ENCODE measurements at regions not wholly inside any gene's neighbourhood (a gene's known extent, or its start where the extent isn't known, plus 50 kb on each side); places are given as distances from the start of the nearest gene placed in this dataset.

DNA sequence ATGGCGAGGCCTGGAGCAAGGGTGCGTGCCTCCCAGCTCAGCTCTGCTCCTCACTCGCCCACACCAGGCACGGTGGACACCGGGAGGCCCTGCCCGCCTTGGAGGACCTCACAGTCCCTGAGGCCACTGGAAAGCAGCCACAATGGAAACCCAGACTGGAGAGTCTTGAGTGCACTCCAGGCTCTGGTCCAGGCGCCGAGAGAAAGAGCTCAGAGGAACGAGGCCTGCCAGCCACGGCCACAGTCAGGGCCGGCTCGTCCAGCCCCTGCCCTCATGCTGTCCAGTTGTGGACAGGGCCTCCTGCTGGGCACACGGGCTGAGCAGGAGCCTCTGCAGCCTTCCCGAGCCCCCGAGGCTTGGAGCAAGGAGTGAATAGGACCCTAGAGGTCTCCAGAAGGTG is 53.3 kb upstream of the GRPEL1 start:
- intact Hi-C loops (cut with micrococcal nuclease), result no loop called here
- H3K4me1 ChIP-seq (ENCODE audit: insufficient read depth, low read length), result peaks cover 10% of the 10 kb centered on the region
- no peak overlapping the region for H3K4me3 ChIP-seq (ENCODE audit: low read length)
- no peaks in the 10 kb centered on the region for H3F3A ChIP-seq (ENCODE audit: low read length, unreplicated experiment)
- H3K9ac ChIP-seq (ENCODE audit: low read length), result no peak overlapping the region
- ATAC-seq (no peak), DNase-seq (no peak)
- ChIA-PET POLR2A (ENCODE audit: unreplicated experiment) (no interaction called here), CTCF (no interaction called here)
- H3K9me3 ChIP-seq (ENCODE audit: low read length), result no peaks in the 10 kb centered on the region
- H4K20me1 ChIP-seq (ENCODE audit: low read length), result no peaks in the 10 kb centered on the region
- no peak overlapping the region for H3K4me2 ChIP-seq (ENCODE audit: low read length)
- no peaks in the 10 kb centered on the region for H3K36me3 ChIP-seq (ENCODE audit: low read depth, low read length)
- no peaks in the 10 kb centered on the region for H3K79me2 ChIP-seq (ENCODE audit: low read length)
- no peak for TF ChIP-seq EZH2phosphoT487 (IDR thresholded peaks at IDR 0.05; ENCODE audit: borderline replicate concordance, low read length)
- TF ChIP-seq, protein P1, sequence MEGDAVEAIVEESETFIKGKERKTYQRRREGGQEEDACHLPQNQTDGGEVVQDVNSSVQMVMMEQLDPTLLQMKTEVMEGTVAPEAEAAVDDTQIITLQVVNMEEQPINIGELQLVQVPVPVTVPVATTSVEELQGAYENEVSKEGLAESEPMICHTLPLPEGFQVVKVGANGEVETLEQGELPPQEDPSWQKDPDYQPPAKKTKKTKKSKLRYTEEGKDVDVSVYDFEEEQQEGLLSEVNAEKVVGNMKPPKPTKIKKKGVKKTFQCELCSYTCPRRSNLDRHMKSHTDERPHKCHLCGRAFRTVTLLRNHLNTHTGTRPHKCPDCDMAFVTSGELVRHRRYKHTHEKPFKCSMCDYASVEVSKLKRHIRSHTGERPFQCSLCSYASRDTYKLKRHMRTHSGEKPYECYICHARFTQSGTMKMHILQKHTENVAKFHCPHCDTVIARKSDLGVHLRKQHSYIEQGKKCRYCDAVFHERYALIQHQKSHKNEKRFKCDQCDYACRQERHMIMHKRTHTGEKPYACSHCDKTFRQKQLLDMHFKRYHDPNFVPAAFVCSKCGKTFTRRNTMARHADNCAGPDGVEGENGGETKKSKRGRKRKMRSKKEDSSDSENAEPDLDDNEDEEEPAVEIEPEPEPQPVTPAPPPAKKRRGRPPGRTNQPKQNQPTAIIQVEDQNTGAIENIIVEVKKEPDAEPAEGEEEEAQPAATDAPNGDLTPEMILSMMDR (conservative IDR thresholded peaks at IDR 0.05; ENCODE audit: low read depth, low read length), result no peak
- TF ChIP-seq EZH2 (IDR thresholded peaks at IDR 0.05; ENCODE audit: low read length, unreplicated experiment), result no peak
- BruUV-seq (replicated peaks), result no TSS peak
- no peaks in the 10 kb centered on the region for H3K9me2 ChIP-seq (replicated peaks; ENCODE audit: low read length)
- H3K27ac ChIP-seq (ENCODE audit: low read length), result no peak overlapping the region
- no peak overlapping the region for H2AFZ ChIP-seq (ENCODE audit: low read length)
- H3K27me3 ChIP-seq (ENCODE audit: low read length), result no peaks in the 10 kb centered on the region

DNA sequence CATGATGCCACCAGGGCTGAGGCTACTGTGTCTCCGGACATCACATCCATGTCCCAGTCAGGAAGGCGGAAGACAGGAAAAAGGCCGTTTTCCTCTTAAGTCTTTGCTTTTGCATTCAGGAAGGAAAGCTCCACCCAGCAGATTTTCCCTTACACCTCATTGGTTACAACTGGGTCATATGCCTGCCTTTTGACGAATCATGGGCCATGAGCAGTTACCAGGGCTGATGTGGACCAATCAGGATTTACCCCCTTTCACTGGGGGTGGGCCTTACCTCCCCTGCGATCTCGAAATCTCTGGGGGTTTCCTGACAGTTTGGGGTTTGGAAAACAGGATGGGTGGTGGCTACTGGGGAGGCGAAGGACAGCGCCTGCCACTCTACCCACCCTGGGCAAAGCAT is 52.5 kb upstream of the GRPEL1 start:
- no peaks in the 10 kb centered on the region for H4K20me1 ChIP-seq (ENCODE audit: low read length)
- no peaks in the 10 kb centered on the region for H3K27me3 ChIP-seq (ENCODE audit: low read length)
- no peaks in the 10 kb centered on the region for H3F3A ChIP-seq (ENCODE audit: low read length, unreplicated experiment)
- DNase-seq (peak; percentile 17), ATAC-seq (peak; percentile 33; the same call in 1 of the 2 replicates)
- no peaks in the 10 kb centered on the region for H3K9me2 ChIP-seq (replicated peaks; ENCODE audit: low read length)
- H3K79me2 ChIP-seq (ENCODE audit: low read length), result no peaks in the 10 kb centered on the region
- ChIA-PET CTCF (no interaction called here), POLR2A (ENCODE audit: unreplicated experiment) (no interaction called here)
- H3K4me1 ChIP-seq (ENCODE audit: insufficient read depth, low read length), result peaks cover 8% of the 10 kb centered on the region
- H2AFZ ChIP-seq (ENCODE audit: low read length), result no peak overlapping the region
- no peak overlapping the region for H3K4me2 ChIP-seq (ENCODE audit: low read length)
- H3K36me3 ChIP-seq (ENCODE audit: low read depth, low read length), result no peaks in the 10 kb centered on the region
- H3K4me3 ChIP-seq (ENCODE audit: low read length), result no peak overlapping the region
- intact Hi-C loops (cut with micrococcal nuclease), result no loop called here
- no peaks in the 10 kb centered on the region for H3K9me3 ChIP-seq (ENCODE audit: low read length)
- no peak overlapping the region for H3K27ac ChIP-seq (ENCODE audit: low read length)
- BruUV-seq (replicated peaks), result no TSS peak
- TF ChIP-seq EZH2 (IDR thresholded peaks at IDR 0.05; ENCODE audit: low read length, unreplicated experiment) (no peak), EZH2phosphoT487 (IDR thresholded peaks at IDR 0.05; ENCODE audit: borderline replicate concordance, low read length) (no peak)
- TF ChIP-seq, protein P1 (conservative IDR thresholded peaks at IDR 0.05; ENCODE audit: low read depth, low read length), result no peak
- no peak overlapping the region for H3K9ac ChIP-seq (ENCODE audit: low read length)

DNA sequence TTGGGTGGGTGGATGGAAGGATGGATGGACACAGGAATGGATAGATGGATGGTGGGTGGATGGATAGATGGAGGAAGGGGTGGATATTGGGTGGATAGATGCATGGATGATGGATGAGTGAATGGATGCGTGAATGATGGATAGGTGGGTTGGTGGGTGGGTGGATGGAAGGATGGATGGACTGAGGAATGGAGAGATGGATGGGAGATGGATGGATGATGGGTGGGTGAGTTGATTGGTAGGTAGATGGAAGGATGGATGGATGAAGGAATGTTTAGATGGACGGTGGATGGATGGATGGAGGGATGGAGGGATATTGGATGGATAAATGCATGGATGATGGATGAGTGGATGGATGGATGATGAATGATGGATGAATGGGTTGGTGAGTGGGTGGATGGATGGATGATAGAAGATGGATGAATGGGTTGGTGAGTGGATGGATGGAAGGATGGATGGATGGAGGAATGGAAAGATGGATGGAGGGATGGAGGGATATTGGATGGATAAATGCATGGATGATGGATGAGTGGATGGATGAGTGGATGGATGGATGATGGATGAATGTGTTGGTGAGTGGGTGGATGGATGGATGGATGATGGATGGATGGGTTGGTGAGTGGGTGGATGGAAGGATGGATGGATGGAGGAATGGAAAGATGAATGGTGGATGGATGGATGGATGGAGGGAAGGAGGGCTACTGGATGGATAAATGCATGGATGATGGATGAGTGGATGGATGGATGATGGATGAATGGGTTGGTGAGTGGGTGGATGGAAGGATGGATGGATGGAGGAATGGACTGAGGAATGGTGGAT is 50.4 kb upstream of the GRPEL1 start:
- Histone ChIP-seq H4K20me1 (ENCODE audit: low read length) (no peaks in the 10 kb centered on the region), H3K27me3 (ENCODE audit: low read length) (no peaks in the 10 kb centered on the region), H3K27ac (ENCODE audit: low read length) (no peak overlapping the region), H2AFZ (ENCODE audit: low read length) (no peak overlapping the region), H3F3A (ENCODE audit: low read length, unreplicated experiment) (no peaks in the 10 kb centered on the region), H3K36me3 (ENCODE audit: low read depth, low read length) (no peaks in the 10 kb centered on the region), H3K9me2 (replicated peaks; ENCODE audit: low read length) (no peaks in the 10 kb centered on the region), H3K79me2 (ENCODE audit: low read length) (no peaks in the 10 kb centered on the region), H3K9ac (ENCODE audit: low read length) (no peak overlapping the region), H3K4me3 (ENCODE audit: low read length) (no peak overlapping the region), H3K9me3 (ENCODE audit: low read length) (no peaks in the 10 kb centered on the region), H3K4me2 (ENCODE audit: low read length) (no peak overlapping the region), H3K4me1 (ENCODE audit: insufficient read depth, low read length) (no peaks in the 10 kb centered on the region)
- no peak for DNase-seq
- BruUV-seq (replicated peaks), result no TSS peak
- no peak for ATAC-seq
- CTCF ChIA-PET, result no interaction called here
- intact Hi-C loops (cut with micrococcal nuclease), result no loop called here
- TF ChIP-seq EZH2 (IDR thresholded peaks at IDR 0.05; ENCODE audit: low read length, unreplicated experiment) (no peak), EZH2phosphoT487 (IDR thresholded peaks at IDR 0.05; ENCODE audit: borderline replicate concordance, low read length) (no peak)
- TF ChIP-seq, protein P1 (conservative IDR thresholded peaks at IDR 0.05; ENCODE audit: low read depth, low read length), result no peak
- POLR2A ChIA-PET (ENCODE audit: unreplicated experiment), result no interaction called here

Measured in PC-3 (cell line).